DMS153 treated with DMSO at 0.1 percent for 48 hours (cell line): ENCODE measurements at regions not wholly inside any gene's neighbourhood (a gene's known extent, or its start where the extent isn't known, plus 50 kb on each side); places are given as distances from the start of the nearest gene placed in this dataset.
"Not testable (repeated sequence)": the region's sequence is repeated elsewhere in the genome, so short reads cannot be mapped to it uniquely, and the experiment has no call there.

Experiments
- DNase-seq: peaks from one replicate; lab custom pipeline; 2025; ENCODE audit not compliant: unreplicated experiment; lab: John Stamatoyannopoulos, UW

DNA sequence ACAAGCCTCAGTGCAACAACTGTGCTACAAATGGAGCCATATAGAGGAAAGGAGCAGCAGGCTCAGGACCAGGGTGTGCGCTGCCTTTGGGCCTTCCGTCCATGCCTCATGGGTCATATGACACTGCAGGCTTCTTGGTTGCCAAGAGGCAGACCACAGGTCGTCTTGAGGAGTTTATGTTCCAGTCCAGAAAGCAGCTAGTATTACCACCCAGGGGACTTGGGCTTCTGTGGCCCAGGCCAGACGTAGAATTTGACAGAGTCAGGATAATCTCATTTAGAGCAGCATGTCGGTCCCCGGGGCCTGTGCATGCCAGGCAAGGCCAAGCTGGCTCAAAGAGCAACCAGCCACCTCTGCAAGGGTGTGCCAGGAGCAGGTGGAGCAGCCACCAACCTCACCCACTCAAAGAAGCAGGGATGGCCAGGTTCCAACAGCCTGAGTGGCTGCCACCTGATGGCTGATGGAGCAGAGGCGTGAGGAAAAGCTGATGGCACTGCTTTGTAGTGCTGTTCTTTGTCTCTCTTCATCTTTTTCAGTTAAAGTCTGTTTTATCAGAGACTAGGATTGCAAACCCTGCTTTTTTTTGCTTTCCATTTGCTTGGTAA, 109.1 kb downstream of the CCDC74A start:
- DNase-seq, result not testable (repeated sequence)

DNA sequence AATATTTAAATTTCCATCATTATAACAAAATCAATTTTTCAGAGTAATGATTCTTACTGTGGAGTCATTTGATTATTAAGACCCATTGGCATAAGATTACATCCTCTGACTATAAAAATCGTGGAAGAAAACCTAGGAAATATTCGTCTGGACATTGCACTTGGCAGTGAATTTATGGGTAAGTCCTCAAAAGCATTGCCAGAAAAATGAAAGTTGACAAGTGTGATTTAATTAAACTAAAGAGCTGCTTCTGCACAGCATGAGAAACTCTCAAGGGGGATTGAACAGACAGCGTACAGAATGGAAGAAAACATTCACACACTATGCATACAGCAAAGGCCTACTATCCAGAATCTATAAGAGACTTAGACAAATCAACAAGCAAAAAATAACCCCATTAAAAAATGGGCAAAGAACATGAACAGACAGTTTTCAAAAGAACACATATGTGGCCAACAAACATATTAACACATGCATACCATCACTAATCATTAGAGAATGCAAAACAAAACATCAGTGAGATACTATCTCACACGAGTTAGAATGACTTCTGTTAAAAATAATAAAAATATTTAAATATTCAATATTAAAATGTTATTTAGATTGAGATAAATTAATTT, 111.4 kb downstream of the CCDC74A start:
- DNase-seq, result not testable (repeated sequence)

DNA sequence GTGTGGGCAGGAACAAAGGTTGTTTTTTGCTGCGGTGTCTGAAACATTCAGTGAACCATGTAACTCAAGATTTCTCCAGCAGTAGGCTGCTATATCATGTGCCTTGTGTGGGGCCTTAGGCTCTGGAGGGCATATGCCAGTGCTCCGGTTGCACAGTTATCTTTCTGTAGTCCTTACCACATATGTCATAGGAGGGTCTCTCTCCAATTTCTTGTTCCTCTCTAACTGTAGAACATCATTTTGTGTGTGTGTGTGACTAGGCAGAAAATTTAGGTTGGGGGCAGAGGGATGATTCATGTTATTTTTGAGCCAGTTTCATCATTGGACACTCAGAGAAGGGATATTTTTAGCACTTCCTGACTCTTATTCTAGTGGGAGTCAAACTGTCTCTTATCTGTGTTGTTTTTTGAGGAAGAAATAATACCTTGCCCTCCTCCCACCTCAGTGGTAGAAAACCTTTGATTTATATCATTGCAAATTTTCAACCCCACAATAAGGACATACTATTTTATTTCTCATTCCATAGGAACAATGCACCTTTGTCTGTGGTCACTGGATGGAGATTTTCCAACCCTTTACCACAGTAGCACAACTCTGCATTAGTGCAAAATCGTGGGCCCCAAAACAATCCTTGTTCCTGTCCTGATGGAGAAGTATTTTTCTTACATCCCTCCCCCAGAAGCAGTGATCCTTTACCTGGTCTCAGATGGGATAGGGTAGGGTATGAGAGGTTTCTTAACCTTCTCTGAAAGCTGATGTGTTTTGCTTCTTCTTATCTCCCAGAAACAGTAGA, 113.9 kb downstream of the CCDC74A start:
- no peak for DNase-seq

DNA sequence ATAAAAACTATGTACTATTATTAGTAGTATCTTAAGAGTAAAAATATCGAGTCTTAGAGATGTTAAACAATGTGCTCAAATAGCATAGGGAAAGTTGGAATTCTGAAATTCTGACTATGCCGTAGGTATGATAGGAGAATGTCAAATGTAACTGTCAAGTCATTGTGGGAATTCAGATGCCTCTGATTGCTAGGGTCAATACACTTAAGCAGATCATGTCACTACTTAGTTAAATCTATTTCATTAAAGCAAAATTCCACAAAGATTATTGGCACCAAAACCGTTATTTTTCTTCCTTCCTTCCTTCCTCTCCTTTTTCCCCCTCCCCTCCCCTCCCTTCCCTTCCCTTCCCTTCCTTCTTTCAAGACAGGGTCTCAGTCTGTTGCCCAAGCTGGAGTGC, 115.5 kb downstream of the CCDC74A start:
- not testable (repeated sequence) for DNase-seq

DNA sequence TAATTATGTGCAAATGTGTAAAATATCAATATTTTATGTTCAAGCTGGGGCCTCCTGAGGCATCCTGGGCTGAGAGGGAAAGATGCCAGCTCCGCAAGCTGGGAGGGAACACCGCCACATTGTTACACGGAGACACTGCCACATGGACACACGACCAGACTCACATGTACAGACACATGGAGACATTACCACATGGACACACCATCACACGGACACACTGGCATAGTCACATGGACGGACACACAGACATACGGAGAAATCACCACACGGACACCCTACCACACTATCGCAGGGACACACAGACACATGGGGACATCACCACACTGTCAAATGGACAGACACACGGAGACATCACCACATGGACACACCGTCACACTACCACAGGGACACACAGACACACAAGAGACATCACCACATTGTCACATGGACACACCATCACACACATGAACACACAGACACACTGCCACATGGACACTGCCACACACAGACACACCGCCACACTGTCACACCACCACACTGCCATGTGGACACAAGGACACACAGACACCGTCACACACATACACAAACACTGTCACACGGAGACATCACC, 117.6 kb downstream of the CCDC74A start:
- DNase-seq, result no peak

DNA sequence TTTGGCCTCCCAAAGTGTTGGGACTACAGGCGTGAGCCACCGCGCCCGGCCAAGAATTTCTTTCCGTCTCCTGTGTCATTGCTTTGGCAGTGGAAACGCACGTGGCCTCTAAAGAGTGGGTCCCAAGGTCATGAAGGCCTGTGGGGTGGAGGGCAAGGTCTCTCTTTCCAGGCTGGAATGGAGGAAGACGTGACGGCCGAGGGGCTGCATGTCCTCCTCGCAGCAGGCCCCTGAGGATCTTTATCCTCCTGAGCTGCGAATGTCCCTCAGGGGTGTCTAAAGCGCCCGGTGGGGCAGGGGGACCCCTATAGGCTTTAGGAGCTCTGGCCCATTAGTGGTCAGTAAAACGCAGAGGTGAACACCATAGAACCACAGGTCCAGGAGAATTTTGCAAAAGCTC, 118.5 kb downstream of the CCDC74A start:
- DNase-seq, result not testable (repeated sequence)

DNA sequence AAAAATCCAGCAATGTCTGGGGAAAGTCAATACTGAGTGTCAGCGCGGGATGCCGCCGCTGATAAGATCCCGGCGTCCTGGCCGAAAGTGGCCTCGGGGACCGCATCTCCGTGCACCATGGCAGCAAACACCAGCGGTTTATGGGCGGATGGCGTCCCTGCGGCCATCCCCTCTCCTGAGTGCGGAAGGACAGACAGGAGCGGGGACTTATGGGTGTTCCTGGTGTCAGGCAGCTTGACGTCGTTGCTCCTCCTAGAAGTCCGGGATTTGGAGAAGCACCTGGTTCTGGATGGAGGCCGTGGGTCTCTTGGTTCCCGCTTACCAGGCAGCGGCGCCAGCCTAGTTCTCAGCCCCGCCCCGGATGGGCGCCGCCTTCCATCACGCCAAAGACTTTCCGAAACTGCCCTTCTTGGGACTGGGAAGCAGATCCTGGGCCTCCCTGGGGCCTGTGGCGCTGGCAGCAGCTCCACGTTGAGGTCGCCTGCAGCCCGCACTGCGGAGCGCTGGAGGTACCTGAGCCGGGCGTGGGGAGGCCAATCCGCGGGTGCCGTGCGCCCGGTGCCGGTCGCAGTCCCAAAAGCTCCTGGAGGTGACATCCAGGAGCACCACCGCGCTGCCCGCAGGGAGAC, 119.1 kb downstream of the CCDC74A start:
- no peak for DNase-seq

DNA sequence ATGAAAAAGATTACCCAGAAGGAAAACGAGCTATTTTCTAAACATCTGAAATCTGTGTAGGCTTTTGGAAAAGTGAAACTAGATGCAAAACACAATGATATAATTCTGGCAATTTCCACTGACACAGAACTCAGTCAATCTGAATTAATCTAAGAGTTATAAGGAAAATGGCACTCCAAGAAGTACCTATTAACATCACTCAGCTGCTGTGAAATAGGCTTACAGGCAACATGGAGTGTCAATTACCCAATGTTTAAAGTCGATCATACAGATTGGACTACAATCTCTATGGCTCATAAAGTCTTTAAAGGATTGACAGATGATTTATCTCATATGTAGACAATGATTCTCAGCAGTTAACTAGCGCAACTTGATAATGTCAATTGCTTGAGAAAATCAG, 120.9 kb downstream of the CCDC74A start:
- not testable (repeated sequence) for DNase-seq

DNA sequence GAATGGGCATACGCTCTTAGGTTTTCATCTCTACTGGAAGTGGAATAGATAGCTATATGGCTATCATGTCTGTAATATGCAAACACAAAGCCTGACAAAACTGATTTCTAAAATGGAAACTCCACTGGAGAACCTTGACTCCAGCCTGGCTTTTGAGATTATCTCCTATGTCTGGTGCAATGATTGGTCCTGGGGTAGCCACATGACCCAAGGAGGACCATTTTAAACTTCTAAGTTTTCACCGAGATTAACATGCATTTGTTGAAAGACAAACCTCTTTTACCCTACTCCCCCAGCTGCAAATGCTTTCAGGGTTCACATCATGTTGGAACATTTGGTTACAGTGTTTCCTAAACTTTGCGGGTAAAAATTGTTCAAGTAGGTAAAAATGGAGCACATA, 124.6 kb downstream of the CCDC74A start:
- not testable (repeated sequence) for DNase-seq

DNA sequence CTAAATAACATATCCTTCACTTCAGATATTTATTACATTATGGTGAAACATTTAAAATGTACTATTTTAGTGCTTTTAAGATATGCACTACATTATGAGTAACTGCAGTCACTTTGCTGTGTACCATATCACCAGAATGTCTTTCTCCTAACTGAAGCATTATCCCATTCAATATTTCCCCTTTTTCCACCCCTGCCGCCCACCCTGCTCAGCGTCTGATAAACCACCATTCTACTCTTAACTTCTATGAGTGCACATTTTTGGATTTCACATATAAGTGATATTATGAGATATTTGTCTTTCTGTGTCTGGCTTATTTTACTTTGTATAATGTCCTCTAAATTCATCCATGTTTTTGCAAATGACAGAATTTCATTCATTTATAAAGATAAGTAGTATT, 126.4 kb downstream of the CCDC74A start:
- DNase-seq, result not testable (repeated sequence)

DNA sequence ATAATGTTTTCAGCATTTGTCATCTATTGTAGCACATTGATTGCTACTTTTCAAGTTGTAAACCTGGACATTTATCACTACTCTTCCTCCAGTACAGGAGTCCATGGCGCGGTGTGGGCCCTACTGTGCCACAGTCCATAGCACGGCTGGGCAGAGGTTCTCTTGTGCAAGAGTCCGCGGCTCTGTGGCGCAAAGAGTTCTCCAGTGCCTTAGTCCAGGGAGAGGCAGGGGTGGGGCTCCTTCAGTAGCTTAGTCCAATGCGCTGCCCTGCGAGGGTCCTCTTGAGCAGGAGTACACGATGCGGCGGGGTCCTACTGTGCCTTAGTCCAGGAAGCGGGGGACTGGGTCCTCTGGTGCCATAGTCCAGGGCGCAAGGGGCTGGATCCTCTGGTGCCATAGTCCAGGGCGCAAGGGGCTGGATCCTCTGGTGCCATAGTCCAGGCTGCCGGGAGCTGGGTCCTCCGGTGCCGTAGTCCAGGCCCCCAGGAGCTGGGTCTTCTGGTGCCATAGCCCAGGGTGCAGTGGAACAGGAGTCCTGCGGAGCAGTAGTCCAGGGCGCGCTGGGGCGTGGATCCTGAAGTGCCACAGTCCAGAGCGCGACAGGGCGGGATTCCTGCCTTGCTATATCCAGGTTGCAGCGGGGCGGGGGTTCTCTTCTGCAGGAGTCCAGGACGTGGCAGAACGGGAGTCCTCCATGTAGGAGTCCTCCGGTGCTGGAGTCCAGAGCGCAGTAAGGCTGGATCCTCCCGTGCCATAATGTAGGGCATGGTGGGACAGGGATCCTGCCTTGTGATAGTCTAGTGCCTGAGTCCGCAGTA, 129.3 kb downstream of the CCDC74A start:
- DNase-seq, result no peak

DNA sequence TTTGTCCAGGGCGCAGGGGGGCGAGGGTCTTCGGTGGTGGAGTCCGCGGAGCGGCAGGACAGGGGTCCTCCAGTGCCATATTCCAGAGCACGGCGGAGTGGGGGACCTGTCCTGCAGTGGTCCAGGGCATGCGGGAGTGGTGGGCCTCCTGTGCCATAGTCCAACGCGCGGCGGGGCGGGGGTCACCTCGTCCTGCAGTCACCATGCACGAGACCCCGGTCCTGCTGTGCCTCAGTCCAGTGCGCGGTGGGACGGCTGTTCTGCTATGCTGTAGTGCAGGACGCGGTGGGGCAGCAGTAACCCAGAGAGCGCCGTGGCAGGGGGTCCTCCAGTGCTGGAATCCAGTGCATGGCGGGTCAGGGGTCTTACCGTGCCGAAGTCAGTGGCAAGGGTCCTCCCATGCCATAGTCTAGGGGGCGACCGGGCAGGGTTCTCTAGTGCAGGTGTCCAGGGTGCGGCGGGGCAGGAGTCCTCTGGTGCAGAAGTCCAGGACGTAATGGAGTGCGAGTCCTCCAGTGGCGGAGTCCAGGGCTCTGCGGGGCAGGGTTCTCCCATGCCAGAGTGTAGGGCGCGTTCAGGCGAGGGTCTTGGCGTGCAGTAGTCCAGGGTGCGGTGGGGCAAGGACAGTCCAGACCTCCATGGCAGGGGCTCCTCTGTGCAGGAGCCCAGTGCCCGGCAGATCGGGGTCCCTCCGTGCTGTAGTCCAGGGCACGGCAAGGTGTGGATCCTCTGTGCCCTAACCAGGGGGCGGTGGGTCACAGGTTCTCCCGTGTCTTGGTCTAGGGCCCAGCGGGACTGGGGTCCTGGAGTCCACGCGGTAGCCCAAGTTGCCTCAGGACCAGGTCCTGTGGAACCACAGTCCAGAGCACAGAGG, 130.4 kb downstream of the CCDC74A start:
- no peak for DNase-seq

DNA sequence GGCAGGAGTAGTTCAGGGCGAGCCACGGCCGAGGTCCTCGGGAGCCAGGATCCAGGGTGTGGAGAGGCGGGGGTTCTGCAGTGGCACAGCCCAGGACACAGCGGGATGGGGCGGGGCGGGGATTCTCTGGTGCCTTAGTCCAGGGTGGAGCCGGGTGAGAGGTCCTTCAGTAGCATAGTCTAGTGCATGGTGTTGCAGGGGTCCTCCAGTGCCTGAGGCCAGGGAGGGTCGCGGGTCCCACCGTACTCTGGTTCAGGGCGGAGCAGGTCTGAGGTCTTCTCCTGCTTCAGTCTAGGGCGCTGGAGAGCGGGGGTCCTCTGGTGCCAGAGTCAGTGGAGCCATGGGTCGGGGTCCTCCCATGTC, 131.1 kb downstream of the CCDC74A start:
- DNase-seq, result no peak

DNA sequence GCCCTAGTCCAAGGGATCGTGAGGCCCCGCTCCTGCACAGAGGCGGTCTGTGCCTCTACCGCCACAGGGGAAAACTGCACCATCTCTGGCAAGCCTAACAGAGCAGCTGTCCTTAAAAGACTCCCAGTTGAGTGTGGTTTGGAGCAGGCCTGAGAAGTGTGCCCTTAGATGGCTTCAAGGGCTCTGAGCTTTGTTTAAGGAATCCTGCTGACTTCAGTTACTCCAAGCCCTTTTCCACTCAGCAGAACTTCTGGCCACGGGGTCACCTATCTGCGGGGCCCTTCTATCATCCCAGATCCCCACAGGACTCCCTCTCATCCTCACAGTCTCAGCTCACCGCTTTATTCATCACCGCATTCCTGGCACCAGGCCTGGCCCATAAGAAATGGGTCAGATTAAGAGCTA, 131.5 kb downstream of the CCDC74A start:
- no peak for DNase-seq

DNA sequence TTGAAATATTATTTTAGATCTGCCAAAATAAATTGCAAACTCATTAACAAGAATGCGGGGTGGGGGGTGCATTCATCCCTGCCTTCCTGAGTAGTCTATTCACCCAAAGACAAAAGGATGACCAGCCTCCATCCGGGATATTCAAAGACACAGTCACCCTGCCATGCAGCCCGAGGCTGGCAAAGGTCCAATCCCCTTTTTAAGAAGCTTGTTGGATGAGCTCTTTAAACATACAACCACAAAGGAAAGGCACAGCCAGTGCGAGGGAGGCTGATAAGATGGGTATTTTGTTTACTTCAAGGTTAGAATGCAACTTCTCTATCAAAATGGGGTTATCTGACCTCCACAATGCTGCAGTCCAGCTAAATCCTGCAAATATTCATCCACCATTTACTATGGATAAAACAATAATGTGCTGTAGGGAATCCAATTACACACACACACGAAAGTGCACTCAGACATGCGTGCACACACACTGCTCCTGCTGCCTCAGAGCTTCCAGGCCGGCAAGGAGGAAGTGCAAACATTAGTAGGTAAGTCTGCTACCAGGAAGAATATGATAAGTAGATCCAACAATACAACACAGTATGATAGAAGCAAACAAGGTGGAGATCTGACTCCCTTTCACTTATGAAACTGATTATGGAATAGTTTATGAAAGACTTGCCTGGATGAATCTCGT, 133.6 kb downstream of the CCDC74A start:
- DNase-seq, result peak; percentile 50

DNA sequence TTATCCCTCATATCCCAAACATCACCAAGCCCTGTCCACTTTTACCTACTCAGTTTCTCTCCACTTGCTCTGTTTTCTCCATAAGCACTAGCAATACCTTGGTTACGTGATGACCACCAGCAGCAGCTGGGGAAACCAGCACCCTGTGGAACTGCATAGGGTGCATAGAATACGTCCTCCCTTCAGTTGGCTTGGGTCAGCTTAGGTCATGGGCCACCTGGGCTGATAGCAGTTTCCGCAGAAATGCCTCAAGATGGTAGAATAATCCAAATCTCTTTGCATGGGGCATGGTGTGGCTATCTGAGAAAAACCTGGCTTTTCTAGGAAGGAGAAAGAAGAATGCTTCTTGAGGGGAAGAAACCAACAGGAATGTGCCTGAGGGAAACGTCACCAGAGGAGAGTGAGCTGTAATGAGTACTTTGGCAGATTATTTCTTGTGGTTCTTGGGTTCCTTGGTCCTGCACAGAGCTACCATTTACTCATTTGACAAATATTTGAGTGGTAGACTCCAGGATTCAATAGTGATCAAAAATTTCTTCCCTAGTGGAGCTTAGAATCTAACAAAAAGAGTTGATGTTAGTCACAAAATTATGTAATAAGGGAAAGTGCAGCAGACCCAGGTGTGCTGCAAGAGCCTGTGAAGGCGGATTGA, 134.3 kb downstream of the CCDC74A start:
- not testable (repeated sequence) for DNase-seq

DNA sequence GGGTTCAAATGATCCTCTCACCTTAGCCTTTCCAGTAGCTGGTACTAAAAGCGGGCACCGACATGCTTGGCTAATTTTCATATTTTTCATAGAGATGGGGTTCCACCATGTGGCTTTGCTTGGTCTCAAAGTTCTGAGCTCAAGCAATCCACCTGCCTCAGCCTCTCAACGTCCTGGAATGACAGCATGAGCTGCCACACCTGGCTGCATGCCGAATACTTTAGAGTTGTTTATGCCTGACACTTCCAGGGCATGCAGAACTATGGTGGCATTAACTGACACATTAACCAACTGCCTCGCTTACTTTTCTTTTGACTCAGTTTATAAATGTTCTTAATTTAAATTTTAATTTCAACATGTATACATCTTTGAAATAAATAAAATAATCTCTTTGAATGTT, 135.8 kb downstream of the CCDC74A start:
- DNase-seq, result not testable (repeated sequence)

DNA sequence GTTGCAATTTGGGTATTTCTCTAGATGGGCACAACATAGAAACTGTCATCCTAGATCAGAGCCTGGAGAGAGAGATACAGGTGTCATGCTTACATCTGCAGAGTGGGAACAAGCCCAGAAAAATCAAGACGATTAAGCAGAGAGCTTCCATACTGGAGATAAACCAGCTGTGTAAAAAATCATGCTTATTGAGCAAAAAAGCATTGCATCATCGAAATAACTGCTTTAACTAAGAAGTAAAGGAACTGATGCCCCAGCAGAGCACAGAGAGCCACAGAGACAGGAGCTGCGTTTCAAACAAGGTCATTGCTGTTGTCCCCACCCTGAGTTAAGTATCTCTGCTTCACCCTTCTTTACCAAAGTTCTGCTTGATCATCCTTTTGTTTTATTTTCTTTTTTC, 138.0 kb downstream of the CCDC74A start:
- not testable (repeated sequence) for DNase-seq
